TTC549 (cell line): ENCODE measurements at regions not wholly inside any gene's neighbourhood (a gene's known extent, or its start where the extent isn't known, plus 50 kb on each side); places are given as distances from the start of the nearest gene placed in this dataset.
"Not testable (repeated sequence)": the region's sequence is repeated elsewhere in the genome, so short reads cannot be mapped to it uniquely, and the experiment has no call there.

ENCODE experiments used
- FAIRE-seq: peaks from 2 replicates; lab custom pipeline; 2012; peaks lifted over from hg19 to GRCh38; lab: Jason Lieb, UNC

DNA sequence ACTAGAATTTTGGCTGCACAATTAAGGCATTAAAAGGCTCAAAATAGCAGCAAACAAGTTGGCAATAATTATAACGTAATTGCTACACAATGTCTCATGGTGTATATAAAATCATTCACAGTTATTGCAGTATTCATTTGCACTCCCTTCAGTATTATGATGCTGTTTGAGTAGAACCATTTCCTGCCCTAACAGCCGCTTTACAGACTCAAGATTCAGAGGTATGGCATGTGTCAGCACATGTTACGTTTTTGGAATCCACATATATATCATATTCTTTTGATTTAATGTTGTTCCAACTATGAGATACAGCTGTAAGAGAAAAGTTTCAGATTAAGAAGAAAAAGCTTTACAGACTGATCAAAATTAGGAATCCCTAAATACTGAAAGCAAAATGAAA lies 56.3 kb upstream of the NCKAP5 start:
- no peak for FAIRE-seq

DNA sequence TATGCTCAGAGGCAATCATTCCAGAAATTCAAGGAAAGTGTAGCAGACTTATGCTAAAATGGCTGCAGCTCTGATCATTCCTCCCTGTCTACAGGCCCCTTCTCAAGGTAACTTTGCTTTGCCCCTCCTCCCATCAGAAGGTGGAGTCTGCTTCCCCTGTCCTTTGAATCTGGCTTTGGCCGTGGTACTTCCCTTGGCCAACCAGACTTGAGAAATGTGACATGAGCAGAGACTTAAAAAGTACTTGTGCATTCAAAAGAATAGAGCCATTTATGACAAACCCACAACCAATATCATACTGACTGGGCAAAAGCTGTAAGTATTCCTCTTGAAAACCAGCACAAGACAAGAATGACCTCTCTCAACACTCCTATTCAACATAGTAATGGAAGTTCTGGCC lies 59.5 kb upstream of the NCKAP5 start:
- no peak for FAIRE-seq

- FAIRE-seq = no peak
These were observed 65.0 kb upstream of the NCKAP5 start for GRCh38 chr2:133633309-133633708.

- no peak for FAIRE-seq
These were observed 65.7 kb upstream of the NCKAP5 start for GRCh38 chr2:133633881-133634409.

- FAIRE-seq = no peak
These were observed 66.9 kb upstream of the NCKAP5 start for GRCh38 chr2:133635131-133635530.

- FAIRE-seq = no peak
These were observed 68.0 kb upstream of the NCKAP5 start for GRCh38 chr2:133636287-133636686.

DNA sequence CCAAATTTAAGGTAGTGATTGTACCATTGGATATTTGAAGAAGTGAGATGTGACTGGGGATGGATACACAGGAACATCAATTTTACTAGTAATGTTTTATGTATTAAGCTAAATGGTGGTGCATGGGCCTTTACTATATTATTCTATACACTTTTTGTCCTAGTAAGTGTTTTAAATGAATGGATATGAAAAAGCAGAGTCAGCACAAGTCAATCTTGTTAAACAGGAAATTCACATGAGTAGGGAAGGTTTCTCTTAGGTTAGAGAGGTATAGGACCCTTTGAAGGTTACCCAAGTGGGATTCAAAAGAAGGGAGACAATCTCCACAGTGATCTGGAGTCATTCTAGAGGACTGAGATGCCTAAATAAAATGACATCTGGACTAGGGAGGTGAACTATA lies 71.8 kb upstream of the NCKAP5 start:
- no peak for FAIRE-seq

DNA sequence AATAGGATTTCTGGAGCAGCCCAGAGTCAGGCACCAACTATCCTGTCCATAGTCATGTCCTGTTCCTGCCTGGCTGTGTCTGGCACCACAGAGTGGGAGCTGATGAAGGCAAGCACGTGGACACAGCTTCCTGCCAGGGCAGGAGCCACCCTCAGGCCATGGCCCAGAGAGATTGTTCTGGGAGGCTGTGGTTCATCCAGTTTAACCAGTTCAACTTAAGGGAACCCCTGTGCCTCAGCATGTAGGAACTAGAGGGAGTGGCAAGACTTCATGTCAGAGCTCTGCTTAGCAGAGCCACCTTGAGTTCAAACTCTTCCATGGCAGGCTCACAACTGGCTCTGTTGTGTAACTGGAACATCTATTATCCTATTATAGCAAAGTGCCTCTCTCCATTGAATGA lies 73.2 kb upstream of the NCKAP5 start:
- no peak for FAIRE-seq

DNA sequence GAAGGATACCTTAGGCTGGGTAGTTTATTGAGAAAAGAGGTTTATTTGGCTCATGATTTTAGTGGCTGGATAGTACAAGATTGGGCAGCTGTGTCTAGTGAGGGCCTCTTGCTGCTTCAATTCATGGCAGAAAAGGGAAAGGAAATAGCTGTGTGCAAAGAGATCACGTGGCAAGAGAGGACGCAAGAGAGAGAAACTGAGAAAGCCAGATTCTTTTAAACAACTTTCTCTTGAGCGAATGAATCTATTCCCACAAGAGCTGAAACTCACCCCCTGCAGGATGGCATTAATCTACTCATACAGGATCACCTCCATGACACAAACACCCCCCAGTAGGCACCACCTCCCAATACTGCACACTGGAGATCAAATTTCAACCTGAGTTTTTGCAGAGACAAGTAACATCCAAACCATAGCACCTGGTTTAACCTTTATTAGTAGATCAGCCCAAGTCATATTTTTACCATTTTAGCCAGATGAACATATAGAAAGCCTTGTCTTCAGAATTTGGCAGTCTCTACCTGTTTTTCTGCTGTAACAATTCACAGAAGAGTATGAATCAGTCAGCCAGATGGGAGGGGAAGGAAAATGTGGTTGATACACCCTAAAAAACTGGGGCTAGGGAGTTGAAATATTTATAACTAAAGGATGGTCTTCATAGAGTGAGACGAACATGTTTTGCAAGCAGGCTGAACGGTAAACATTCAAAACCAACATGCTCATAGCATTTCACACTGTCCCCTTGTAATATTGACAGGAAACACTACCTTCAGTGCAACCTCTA lies 73.9 kb upstream of the NCKAP5 start:
- FAIRE-seq = no peak

- no peak for FAIRE-seq
These were observed 74.5 kb upstream of the NCKAP5 start for GRCh38 chr2:133642791-133643191.

GRCh38 chr2:133643863-133644262 lies 75.6 kb upstream of the NCKAP5 start:
- no peak for FAIRE-seq

GRCh38 chr2:133644846-133645245 lies 76.6 kb upstream of the NCKAP5 start:
- FAIRE-seq = no peak

DNA sequence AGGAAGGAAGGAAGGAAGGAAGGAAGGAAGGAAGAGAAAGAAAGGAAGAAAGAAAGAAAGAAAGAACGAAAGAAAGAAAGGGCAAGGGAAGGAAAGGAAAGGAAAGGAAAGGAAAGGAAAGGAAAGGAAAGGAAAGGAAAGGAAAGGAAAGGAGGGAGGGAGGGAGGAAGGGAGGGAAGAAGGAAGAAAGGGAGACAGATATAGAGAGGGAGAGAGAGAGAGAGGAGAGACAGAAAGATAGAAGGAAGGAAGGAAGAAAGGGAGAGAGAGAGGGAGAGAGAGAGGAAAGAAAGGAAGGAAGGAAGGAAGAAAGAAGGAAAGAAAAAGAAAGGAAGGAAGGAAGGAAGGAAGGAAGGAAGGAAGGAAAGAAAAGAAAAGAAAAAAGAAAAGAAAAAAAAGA lies 79.1 kb upstream of the NCKAP5 start:
- not testable (repeated sequence) for FAIRE-seq

- FAIRE-seq = no peak
These were observed 83.6 kb upstream of the NCKAP5 start for GRCh38 chr2:133651861-133652260.

GRCh38 chr2:133652398-133652797 lies 84.1 kb upstream of the NCKAP5 start:
- FAIRE-seq = no peak

- FAIRE-seq = no peak
These were observed 84.8 kb upstream of the NCKAP5 start for GRCh38 chr2:133653056-133653455.

DNA sequence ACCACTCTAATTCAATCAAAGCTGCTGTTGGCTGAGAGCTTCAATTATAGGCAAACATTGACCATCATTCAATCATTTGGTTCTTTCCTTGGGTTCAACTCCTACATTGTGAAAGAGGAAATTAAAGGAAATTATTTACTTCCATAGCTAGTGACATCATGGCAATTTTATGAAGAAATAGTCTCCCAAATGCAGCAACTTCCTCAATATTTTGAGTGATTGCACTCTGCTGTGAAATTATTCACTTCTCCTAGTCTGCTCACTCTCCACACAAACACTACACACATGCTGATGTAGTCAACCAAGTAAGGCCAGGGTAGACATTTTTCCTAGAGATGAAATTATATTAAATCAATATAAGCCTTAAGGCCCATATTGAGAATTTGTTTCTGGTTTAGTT lies 86.7 kb upstream of the NCKAP5 start:
- no peak for FAIRE-seq

GRCh38 chr2:133655610-133656009 lies 87.3 kb upstream of the NCKAP5 start:
- no peak for FAIRE-seq

DNA sequence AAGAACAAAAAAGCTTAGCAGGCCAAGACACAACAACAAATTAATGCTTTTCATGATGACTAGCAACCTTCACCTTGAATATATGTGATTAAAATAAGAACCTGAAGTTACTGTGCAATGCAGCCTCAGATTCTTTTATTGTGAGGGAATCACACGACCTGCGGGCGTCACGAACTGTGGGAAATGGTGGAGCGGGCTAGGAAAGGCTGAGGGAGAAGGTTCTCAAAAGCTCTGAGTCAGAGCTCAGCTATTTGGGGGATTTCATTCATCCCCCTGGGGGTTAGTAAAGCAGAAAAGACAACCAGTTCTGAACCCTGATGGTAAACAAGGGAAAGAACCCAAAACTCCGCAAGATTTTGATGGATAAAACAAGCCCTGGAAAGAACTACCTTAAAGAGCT lies 89.3 kb upstream of the NCKAP5 start:
- FAIRE-seq = no peak

GRCh38 chr2:133658020-133658903 lies 90.0 kb upstream of the NCKAP5 start:
- no peak for FAIRE-seq

- no peak for FAIRE-seq
These were observed 92.2 kb upstream of the NCKAP5 start for GRCh38 chr2:133660510-133660909.

- FAIRE-seq = no peak
These were observed 93.1 kb upstream of the NCKAP5 start for GRCh38 chr2:133661392-133661791.

DNA sequence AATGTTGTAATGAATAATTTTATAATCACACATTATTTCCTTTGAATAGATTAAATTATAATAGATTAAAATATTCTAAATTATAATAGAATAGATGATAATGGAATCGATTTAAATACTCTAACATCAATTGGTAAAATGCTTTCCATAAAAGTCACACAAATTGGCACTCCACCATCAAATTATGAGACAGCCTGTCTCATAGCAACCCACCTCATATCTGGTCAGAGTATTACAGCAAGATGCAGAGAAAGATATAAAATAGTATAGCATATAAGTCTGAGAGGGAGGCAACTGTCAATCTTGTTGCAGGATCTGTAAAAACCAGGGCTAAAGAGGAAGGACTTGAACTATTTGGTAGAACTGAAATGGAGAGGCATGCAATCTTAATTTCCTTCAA lies 98.4 kb upstream of the NCKAP5 start:
- no peak for FAIRE-seq
